ENCODE measurements at regions not wholly inside any gene's neighbourhood (a gene's known extent, or its start where the extent isn't known, plus 50 kb on each side); places are given as distances from the start of the nearest gene placed in this dataset.

DNA sequence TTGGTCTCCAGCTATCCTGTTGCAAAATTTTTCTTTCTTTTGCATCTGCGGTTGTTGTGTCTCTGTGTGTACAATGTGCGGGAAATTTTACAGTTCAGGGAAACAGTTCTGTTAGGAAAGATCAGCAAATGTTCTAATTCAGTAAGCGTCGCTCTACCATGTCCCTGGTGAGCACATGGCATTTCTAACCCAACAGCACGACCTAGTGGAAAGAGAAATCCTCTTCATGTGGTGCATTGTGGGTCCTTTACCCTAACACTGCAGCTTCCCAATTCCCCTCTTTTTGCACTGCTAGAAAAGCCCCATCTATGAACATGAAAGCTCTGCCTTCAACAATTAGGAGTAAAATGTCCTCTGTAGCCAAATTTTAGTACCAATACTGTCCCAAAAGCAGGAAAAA, 974.2 kb upstream of the CDH9 start:
- Histone ChIP-seq H3K4me1 (ENCODE audit: control insufficient read depth in 1 of 2, insufficient read depth in 2 of 2, low read depth in 1 of 2, low read length in 1 of 2) (no peaks in the 10 kb centered on the region), H3K9ac (no peak overlapping the region), H3K79me2 (ENCODE audit: insufficient read depth) (no peaks in the 10 kb centered on the region), H4K20me1 (ENCODE audit: insufficient read depth) (no peaks in the 10 kb centered on the region), H3K4me2 (no peak overlapping the region), H3K36me3 (replicated peaks in 1 of 2; ENCODE audit: control insufficient read depth in 1 of 2, insufficient read depth in 2 of 2, low read length in 1 of 2) (no peaks in the 10 kb centered on the region), H3K9me3 (no peaks in the 10 kb centered on the region), H3K9me2 (no peaks in the 10 kb centered on the region), H3F3A (replicated peaks; ENCODE audit: insufficient read depth) (no peaks in the 10 kb centered on the region), H3K27ac (ENCODE audit: low read depth in 2 of 2, low read length in 1 of 2) (no peak overlapping the region), H3K4me3 (ENCODE audit: low read depth in 2 of 2, low read length in 1 of 2) (no peak overlapping the region), H2AFZ (ENCODE audit: low read depth) (no peak overlapping the region), H3K27me3 (ENCODE audit: insufficient read depth) (no peaks in the 10 kb centered on the region)
- CTCF ChIA-PET, result interaction anchor here (1.4 kb wide), 1 partner anchor 32 kb away, joined by 5 read pairs; no protein-coding TSS in a partner anchor
- POLR2A ChIA-PET, result no interaction called here
- no peak for DNase-seq
- 13% methylated on average over 5 of the region's 5 CpGs for WGBS (ENCODE audit: low lambda C conversion rate)
- peak; percentile 13; the same call in 1 of the 2 replicates for TF ChIP-seq SMC3 (IDR thresholded peaks at IDR 0.05; ENCODE audit: low read depth, low read length)
- TF ChIP-seq, protein P1, sequence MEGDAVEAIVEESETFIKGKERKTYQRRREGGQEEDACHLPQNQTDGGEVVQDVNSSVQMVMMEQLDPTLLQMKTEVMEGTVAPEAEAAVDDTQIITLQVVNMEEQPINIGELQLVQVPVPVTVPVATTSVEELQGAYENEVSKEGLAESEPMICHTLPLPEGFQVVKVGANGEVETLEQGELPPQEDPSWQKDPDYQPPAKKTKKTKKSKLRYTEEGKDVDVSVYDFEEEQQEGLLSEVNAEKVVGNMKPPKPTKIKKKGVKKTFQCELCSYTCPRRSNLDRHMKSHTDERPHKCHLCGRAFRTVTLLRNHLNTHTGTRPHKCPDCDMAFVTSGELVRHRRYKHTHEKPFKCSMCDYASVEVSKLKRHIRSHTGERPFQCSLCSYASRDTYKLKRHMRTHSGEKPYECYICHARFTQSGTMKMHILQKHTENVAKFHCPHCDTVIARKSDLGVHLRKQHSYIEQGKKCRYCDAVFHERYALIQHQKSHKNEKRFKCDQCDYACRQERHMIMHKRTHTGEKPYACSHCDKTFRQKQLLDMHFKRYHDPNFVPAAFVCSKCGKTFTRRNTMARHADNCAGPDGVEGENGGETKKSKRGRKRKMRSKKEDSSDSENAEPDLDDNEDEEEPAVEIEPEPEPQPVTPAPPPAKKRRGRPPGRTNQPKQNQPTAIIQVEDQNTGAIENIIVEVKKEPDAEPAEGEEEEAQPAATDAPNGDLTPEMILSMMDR (IDR thresholded peaks at IDR 0.05), result peak; percentile 46
- no peak for TF ChIP-seq ELF1 (IDR thresholded peaks at IDR 0.05)
- peak; percentile 40 for TF ChIP-seq RAD21 (IDR thresholded peaks at IDR 0.05; ENCODE audit: low read length)

DNA sequence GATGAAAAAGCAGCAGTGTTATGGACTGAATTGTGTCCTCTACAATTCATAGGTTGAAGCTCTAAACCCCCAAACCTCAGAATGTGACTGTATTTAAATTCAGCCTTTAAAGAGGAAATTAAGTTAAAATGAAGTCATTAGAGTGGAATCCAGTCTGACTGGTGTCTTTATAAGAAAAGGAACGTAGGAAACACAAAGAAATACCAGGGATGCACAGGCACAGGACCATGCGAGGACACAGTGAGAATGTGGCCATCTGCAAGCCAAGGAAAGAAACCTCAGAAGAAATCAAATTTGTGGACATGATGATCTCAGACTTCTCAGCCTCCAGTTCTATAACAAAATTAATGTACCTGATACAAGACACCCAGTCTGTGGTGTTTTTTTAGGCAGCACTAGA, 971.2 kb upstream of the CDH9 start:
- H4K20me1 ChIP-seq (ENCODE audit: insufficient read depth), result no peaks in the 10 kb centered on the region
- no peak for DNase-seq
- H3K9ac ChIP-seq, result no peak overlapping the region
- no peak overlapping the region for H3K4me2 ChIP-seq
- no peaks in the 10 kb centered on the region for H3K4me1 ChIP-seq (ENCODE audit: control insufficient read depth in 1 of 2, insufficient read depth in 2 of 2, low read depth in 1 of 2, low read length in 1 of 2)
- H2AFZ ChIP-seq (ENCODE audit: low read depth), result no peak overlapping the region
- no peaks in the 10 kb centered on the region for H3K79me2 ChIP-seq (ENCODE audit: insufficient read depth)
- no peaks in the 10 kb centered on the region for H3K27me3 ChIP-seq (ENCODE audit: insufficient read depth)
- ChIA-PET CTCF (interaction anchor here (1.0 kb wide), 1 partner anchor 9 kb away, joined by 4 read pairs; no protein-coding TSS in a partner anchor), POLR2A (no interaction called here)
- no peaks in the 10 kb centered on the region for H3K9me3 ChIP-seq
- TF ChIP-seq CHD2 (IDR thresholded peaks at IDR 0.05; ENCODE audit: low read length, partially characterized antibody) (no peak), TCF12 (IDR thresholded peaks at IDR 0.05) (no peak), NFIC (IDR thresholded peaks at IDR 0.05; ENCODE audit: borderline replicate concordance) (no peak), POLR2AphosphoS5 (IDR thresholded peaks at IDR 0.05; ENCODE audit: low read depth, low read length) (no peak)
- TF ChIP-seq, protein P2, sequence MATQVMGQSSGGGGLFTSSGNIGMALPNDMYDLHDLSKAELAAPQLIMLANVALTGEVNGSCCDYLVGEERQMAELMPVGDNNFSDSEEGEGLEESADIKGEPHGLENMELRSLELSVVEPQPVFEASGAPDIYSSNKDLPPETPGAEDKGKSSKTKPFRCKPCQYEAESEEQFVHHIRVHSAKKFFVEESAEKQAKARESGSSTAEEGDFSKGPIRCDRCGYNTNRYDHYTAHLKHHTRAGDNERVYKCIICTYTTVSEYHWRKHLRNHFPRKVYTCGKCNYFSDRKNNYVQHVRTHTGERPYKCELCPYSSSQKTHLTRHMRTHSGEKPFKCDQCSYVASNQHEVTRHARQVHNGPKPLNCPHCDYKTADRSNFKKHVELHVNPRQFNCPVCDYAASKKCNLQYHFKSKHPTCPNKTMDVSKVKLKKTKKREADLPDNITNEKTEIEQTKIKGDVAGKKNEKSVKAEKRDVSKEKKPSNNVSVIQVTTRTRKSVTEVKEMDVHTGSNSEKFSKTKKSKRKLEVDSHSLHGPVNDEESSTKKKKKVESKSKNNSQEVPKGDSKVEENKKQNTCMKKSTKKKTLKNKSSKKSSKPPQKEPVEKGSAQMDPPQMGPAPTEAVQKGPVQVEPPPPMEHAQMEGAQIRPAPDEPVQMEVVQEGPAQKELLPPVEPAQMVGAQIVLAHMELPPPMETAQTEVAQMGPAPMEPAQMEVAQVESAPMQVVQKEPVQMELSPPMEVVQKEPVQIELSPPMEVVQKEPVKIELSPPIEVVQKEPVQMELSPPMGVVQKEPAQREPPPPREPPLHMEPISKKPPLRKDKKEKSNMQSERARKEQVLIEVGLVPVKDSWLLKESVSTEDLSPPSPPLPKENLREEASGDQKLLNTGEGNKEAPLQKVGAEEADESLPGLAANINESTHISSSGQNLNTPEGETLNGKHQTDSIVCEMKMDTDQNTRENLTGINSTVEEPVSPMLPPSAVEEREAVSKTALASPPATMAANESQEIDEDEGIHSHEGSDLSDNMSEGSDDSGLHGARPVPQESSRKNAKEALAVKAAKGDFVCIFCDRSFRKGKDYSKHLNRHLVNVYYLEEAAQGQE (IDR thresholded peaks at IDR 0.05; ENCODE audit: low read depth, low read length), result no peak
- TF ChIP-seq, protein P3, sequence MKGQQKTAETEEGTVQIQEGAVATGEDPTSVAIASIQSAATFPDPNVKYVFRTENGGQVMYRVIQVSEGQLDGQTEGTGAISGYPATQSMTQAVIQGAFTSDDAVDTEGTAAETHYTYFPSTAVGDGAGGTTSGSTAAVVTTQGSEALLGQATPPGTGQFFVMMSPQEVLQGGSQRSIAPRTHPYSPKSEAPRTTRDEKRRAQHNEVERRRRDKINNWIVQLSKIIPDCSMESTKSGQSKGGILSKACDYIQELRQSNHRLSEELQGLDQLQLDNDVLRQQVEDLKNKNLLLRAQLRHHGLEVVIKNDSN (IDR thresholded peaks at IDR 0.05; ENCODE audit: borderline replicate concordance, low read depth), result no peak
- H3K27ac ChIP-seq (ENCODE audit: low read depth in 2 of 2, low read length in 1 of 2), result no peak overlapping the region
- no peaks in the 10 kb centered on the region for H3F3A ChIP-seq (replicated peaks; ENCODE audit: insufficient read depth)
- H3K36me3 ChIP-seq (replicated peaks in 1 of 2; ENCODE audit: control insufficient read depth in 1 of 2, insufficient read depth in 2 of 2, low read length in 1 of 2), result no peaks in the 10 kb centered on the region
- H3K9me2 ChIP-seq, result no peaks in the 10 kb centered on the region
- 5% methylated on average over 2 of the region's 2 CpGs for WGBS (ENCODE audit: low lambda C conversion rate)
- H3K4me3 ChIP-seq (ENCODE audit: low read depth in 2 of 2, low read length in 1 of 2), result no peak overlapping the region

All from SK-N-SH (cell line).